GM21360 (cell line): ENCODE measurements at regions not wholly inside any gene's neighbourhood (a gene's known extent, or its start where the extent isn't known, plus 50 kb on each side); places are given as distances from the start of the nearest gene placed in this dataset.

Experiments
- ATAC-seq: cut with Tn5 transposase; IDR thresholded peaks from one replicate; pipeline ENCODE4 v1.9.1; 2021; ENCODE audit warnings: mild to moderate bottlenecking, moderate library complexity; ENCODE audit not compliant: unreplicated experiment

- ATAC-seq = no peak
Measured at GRCh38 chr4:165666836-165667235, 206.2 kb upstream of the TLL1 start.

GRCh38 chr4:165667969-165668368 is 205.1 kb upstream of the TLL1 start:
- no peak for ATAC-seq

- no peak for ATAC-seq
Measured at GRCh38 chr4:165668694-165669093, 204.3 kb upstream of the TLL1 start.

GRCh38 chr4:165677081-165677480 is 196.0 kb upstream of the TLL1 start:
- ATAC-seq = no peak

GRCh38 chr4:165678236-165678935 is 194.7 kb upstream of the TLL1 start:
- no peak for ATAC-seq

GRCh38 chr4:165678936-165679325 is 194.1 kb upstream of the TLL1 start:
- ATAC-seq = no peak

- ATAC-seq = no peak
Measured at GRCh38 chr4:165680821-165681220, 192.2 kb upstream of the TLL1 start.

- ATAC-seq = no peak
Measured at GRCh38 chr4:165682611-165683010, 190.4 kb upstream of the TLL1 start.

GRCh38 chr4:165684177-165684805 is 188.7 kb upstream of the TLL1 start:
- no peak for ATAC-seq

GRCh38 chr4:165686756-165687155 is 186.3 kb upstream of the TLL1 start:
- no peak for ATAC-seq

- ATAC-seq = no peak
Measured at GRCh38 chr4:165689159-165689558, 183.9 kb upstream of the TLL1 start.

GRCh38 chr4:165692082-165692481 is 181.0 kb upstream of the TLL1 start:
- ATAC-seq = no peak

- ATAC-seq = no peak
Measured at GRCh38 chr4:165698272-165698671, 174.8 kb upstream of the TLL1 start.

- ATAC-seq = no peak
Measured at GRCh38 chr4:165699055-165699454, 174.0 kb upstream of the TLL1 start.

- ATAC-seq = no peak
Measured at GRCh38 chr4:165700855-165701254, 172.2 kb upstream of the TLL1 start.

GRCh38 chr4:165707128-165707527 is 165.9 kb upstream of the TLL1 start:
- no peak for ATAC-seq

- ATAC-seq = no peak
Measured at GRCh38 chr4:165709516-165709915, 163.5 kb upstream of the TLL1 start.

GRCh38 chr4:165709973-165710526 is 163.0 kb upstream of the TLL1 start:
- no peak for ATAC-seq

GRCh38 chr4:165711436-165711835 is 161.6 kb upstream of the TLL1 start:
- no peak for ATAC-seq

- ATAC-seq = no peak
Measured at GRCh38 chr4:165711912-165712311, 161.1 kb upstream of the TLL1 start.

GRCh38 chr4:165714650-165715049 is 158.4 kb upstream of the TLL1 start:
- ATAC-seq = no peak

- ATAC-seq = no peak
Measured at GRCh38 chr4:165715211-165715610, 157.8 kb upstream of the TLL1 start.
